T47D (cell line): ENCODE measurements at regions not wholly inside any gene's neighbourhood (a gene's known extent, or its start where the extent isn't known, plus 50 kb on each side); places are given as distances from the start of the nearest gene placed in this dataset.
"Not testable (repeated sequence)": the region's sequence is repeated elsewhere in the genome, so short reads cannot be mapped to it uniquely, and the experiment has no call there.

Experiments used
- DNase-seq, 2 experiments: peaks; one replicate each; pipeline versions ENCODE4 v3.0.0 to v3.0.0-alpha.2; 2011 to 2012; ENCODE audit warnings: low read depth in 1 of 2, low spot score in 1 of 2
- JUND ChIP-seq: IDR thresholded peaks from 2 replicates; pipeline ENCODE4 v1.6.1; 2012; ENCODE audit warnings: low read depth
- in situ Hi-C: cut with HindIII; loops from 2 replicates; pipeline ENCODE4 v1.10.0; 2016; ENCODE audit warnings: low sequenced_read_pairs, low pct_unique_long_range_greater_than_20kb

DNA sequence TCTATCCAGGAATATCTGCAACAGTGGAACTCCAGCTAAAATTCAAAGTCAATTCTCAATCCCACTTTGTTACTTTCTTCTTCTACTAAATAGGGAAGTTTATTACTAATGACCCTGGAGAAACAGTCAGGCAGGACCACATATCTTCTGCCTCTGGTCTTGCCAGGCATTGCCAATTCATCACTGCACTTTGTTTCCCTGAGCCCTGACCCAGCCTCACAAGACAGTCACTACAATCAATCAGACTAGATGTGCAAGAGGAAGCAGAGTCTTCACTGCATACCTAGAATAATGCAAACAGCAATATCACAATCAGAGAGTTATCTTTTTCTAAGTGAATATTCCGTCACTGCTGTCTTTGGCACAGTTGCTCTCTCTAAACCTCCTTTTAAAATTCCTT is 74.9 kb upstream of the GAS1 start:
- in situ Hi-C loops, result no loop called here

DNA sequence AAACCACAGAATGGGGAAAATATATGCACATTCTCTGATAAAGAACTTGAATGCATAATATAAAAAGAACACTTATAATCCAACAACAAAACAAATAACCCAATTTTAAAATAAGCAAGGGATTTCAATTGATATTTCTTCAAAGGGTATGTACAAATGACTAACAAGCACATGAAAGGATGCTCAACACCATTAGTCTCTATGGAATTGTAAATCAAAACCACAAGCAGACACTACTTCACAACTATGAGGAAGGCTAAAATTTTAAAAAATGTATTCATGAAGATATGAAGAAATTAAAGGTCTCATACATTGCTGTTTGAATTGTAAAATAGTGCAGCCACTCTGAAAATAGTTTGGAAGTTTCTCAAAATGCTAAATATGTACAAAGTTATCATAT is 78.9 kb upstream of the GAS1 start:
- no peak for DNase-seq
- TF ChIP-seq JUND, result no peak
- in situ Hi-C loops, result no loop called here

More for the DNA sequence above, 74.9 kb upstream of the GAS1 start:
- no peak for DNase-seq
- no peak for TF ChIP-seq JUND

DNA sequence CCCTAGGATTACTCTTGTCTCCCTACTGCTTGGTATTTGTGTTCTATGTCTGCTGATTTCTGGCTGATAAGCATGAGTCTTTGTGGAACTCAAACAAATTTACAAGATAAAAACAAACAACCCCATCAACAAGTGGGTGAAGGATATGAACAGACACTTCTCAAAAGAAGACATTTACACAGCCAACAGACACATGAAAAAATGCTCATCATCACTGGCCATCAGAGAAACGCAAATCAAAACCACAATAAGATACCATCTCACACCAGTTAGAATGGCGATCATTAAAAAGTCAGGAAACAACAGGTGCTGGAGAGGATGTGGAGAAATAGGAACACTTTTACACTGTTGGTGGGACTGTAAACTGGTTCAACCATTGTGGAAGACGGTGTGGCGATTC is 81.5 kb upstream of the GAS1 start:
- in situ Hi-C loops, DNase-seq: not testable (repeated sequence)

DNA sequence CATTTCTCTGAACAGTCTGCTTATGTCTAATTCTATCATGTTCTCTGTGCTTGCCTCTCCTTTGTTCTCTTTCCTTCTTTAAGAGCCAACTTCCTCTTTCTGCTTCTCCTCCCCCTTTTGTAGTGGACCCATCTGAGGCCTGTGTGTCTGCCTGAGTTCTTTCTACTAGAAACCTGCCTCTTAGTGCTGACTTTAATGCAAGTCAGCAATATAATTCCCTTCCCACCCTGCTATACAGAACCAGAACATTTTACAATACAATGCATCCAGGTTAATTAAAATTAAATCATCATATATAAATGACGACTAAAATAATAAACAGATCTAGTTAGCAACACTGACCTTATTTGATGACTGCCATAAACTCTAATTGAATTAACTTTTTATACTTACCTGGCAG is 82.6 kb upstream of the GAS1 start:
- TF ChIP-seq JUND, result no peak
- no peak for DNase-seq
- in situ Hi-C loops, result no loop called here

DNA sequence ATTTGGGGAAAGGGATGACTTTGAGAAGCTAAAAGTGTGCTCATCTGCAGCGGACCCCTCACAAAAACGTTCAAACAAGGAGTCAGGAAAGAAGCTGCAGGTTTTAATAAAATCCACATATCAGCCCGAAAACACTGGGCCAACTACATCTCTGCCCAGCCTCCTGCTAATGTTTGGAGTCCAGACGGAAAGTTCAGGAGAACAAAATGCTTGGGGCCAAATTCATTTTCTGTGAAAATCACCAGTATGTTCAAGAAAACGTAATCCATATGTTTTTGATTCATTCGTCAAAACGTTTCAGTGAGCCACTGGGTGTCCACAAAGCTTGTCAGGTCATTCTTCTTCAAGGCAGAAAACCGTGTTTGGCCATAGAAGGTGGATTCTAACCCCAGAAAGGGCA is 87.5 kb upstream of the GAS1 start:
- in situ Hi-C loops, result no loop called here
- no peak for DNase-seq
- no peak for TF ChIP-seq JUND

DNA sequence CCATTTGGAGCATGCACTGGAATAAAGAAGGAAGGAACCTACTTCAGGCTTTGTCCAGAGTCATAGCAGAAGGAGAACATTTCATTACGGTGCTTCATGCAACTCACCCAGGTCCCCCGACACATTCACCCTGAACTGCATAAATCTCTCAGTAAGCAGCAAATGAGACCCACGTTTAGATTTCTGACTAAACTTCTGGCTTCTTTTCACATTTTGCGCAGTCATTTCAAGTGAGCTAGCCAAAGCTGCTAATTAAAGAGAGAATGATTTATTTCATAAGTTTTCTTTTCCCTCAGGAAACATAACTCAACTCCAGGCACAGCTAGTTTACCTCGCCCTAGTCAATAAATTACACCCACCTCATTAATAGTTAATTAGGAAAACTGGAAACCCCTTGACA is 88.6 kb upstream of the GAS1 start:
- DNase-seq, result no peak

DNA sequence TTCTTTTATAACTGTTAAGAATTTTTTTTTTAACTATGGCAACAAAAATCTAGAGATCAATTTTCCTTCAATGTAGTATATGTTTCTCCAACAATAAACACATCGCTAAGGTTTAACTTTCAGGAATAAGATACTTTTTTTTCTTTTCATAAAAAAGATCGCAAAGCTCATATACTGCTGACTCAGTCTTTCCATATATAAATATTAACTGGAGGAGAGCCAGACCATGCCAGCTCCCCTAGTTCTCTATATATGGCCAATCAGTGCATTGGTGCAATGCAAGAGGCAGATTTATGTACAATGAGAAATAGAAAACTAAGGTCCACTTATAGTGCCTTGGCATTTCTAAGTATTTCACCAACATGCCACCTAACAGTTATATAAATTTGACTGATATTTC is 89.2 kb upstream of the GAS1 start:
- no peak for TF ChIP-seq JUND
- in situ Hi-C loops, result no loop called here
- no peak for DNase-seq

More for the DNA sequence above, 88.6 kb upstream of the GAS1 start:
- in situ Hi-C loops, result no loop called here
- no peak for TF ChIP-seq JUND

DNA sequence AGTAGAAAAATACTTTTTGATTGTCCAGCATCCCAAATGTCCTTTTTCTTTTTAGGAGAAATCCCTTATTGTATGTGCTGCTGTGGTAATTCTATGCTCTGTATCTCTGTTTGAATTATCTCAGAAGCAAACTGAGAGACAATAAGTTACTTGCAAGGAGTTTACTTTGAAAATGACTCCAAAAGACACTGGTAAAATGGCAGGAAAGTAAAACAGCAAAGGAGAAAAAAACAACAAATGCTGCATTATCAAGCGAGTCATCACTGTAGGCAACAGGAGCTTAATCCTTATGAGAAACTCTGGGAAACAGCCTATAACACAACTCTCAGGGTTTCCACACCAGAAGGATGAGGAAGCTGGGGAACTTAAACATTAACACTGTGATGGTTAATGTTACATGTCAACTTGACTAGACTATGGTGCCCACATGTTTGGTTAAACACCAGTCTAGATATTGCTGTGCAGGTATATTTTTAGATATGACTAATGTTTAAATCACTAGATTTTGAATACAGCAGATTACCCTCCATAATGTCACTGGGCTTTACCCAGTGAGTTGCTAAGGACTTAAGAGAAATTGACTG is 92.6 kb upstream of the GAS1 start:
- in situ Hi-C loops, result no loop called here

DNA sequence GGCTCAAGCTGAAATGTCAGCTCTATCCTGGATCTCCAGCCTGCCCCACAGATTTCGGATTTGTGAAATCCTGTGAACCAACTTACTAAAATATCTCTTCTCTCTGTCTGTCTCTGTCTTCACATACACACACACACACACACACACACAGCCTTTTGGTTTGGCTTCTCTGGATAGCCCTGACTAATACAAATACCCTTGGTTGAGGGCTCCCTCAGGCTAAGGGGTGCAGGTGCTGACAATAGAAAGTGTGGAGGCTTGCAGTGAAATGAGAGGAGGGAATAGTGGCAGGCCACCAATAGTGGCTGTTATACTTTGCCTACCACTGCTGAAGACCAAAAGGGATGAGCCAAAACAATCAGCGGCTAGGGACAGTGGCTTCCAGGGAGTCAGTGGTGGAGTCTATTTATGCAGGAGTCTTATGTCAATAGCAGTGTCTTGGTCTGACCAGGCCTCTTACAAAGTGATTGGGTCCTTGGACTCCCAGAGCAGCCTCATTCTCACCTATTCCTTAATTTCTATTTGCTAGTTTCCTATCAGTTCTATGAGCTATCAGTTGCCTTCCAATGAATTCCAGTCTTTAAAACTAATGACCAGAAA is 93.2 kb upstream of the GAS1 start:
- TF ChIP-seq JUND, result no peak
- in situ Hi-C loops, result no loop called here

More for the DNA sequence above, 92.6 kb upstream of the GAS1 start:
- TF ChIP-seq JUND, result no peak
- peak in 1 of 2 experiments; percentile 5 for DNase-seq

DNA sequence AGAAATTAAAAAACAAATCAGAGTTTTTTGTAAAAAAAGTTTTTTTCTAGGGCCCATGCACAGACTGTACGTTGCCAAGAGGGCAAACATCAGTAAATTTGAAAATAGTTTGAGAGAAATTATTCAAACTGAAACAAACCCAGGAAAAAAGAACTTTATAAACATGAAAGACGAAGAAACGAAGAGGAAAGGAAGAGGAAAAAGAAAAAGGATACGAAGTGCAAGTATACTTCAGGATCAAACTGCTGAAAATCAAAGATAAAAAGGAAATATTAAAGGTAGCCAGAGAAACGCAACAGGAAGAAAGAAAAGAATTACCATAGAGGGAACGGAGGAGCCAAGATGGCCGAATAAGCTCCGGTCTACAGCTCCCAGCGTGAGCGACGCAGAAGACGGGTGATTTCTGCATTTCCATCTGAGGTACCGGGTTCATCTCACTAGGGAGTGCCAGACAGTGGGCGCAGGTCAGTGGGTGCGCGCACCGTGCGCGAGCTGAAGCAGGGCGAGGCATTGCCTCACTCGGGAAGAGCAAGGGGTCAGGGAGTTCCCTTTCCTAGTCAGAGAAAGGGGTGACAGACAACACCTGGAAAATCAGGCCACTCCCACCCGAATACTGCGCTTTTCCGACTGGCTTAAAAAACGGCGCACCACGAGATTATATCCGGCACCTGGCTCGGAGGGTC is 94.4 kb upstream of the GAS1 start:
- in situ Hi-C loops, result not testable (repeated sequence)
- DNase-seq, result peak in 1 of 2 experiments; percentile 27

More for the DNA sequence above, 93.2 kb upstream of the GAS1 start:
- DNase-seq, result peak in 1 of 2 experiments; percentile 26

DNA sequence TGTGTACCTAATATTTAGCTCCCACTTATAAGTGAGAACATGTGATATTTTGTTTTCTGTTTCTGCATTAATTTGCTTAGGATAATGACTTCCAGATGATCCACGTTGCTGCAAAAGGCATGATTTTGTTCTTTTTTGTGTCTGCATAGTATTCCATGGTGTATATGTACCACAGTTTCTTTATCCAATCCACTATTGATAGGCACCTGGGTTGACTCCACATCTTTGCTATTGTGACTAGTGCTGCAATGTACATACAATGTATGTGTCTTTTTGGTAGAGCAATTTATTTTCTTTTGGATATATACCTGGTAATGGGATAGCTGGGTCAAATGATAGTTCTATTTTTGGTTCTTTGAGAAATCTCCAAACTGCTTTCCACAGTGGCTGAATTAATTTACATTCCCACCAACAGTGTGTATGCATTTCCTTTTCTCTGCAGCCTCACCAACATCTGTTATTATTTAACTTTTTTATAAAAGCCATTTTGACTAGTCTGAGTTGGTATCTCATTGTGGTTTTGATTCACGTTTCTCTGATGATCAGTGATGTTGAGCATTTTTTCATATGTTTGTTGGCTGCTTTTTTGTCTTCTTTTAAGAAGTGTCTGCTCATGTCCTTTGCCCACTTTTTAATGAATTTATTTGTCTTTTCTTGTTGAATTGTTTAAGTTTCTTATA is 102.8 kb upstream of the GAS1 start:
- DNase-seq, in situ Hi-C loops: not testable (repeated sequence)

DNA sequence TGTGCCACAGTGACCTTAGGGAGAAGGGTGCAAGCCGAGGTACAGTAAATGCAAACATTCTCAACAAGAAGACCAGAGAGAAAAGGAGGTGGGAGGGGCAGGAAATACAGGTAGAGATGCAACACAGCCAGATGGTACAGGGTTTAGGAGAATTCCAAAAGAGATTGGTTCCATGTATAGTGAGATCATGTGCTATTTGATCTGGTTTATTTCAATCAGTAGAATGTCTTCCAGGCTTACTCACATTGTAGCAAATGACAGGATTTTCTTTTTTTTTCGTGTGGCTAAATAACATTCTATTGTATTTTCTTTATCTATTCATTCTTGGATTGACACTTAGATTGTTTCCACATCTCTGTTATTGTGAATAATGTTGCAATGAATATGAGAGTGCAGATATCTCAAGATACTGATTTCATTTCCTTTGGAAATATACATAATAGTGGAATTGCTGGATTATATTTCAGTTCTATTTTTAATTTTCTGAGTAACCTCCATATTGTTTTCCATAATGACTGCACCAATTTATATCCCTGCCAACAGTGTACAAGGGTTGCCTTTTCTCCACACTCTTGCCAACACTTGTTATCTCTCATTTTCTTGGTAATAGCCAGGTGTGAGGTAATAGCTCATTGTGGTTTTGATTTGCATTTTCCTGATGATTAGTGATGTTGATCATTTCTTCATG is 107.8 kb upstream of the GAS1 start:
- DNase-seq, result no peak
- in situ Hi-C loops, result no loop called here
- TF ChIP-seq JUND, result no peak

DNA sequence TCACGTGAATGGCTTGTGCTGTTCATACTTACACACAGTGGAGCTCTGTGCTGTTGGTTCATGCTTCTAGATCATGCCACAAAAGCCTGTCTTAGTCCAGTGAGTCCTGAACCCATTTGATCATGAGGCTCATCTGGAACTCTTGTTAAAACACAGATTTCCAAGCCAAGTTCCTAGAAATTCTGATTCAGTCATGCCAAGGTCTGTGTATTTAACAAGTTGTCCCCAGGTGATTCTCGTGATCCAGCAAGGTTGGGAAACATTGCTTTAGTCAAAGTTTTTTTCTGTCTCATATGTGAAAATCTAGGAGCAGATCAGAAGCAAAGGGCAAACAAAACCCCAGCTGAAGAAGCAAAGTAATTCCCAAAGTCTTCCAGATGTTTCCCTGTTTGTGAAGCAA is 112.5 kb upstream of the GAS1 start:
- DNase-seq, result no peak
- in situ Hi-C loops, result no loop called here
- TF ChIP-seq JUND, result no peak
